GM23338 (cell line): ENCODE measurements at regions not wholly inside any gene's neighbourhood (a gene's known extent, or its start where the extent isn't known, plus 50 kb on each side); places are given as distances from the start of the nearest gene placed in this dataset.
A peak's percentile ranks its signal among the peaks of the same experiment; 100 is the strongest.

ENCODE experiments used
- ATAC-seq: fragments of 200-7000 bp; cut with Tn5 transposase; 3 replicates; pipeline ENCODE4 v1.9.1; 2020
- DNase-seq: peaks from one replicate; pipeline ENCODE4 v3.0.0-alpha.2; 2015; ENCODE audit warnings: low spot score
- H2AFZ ChIP-seq: fragments of 200-600 bp; sonication (generic); 2 replicates; pipeline ENCODE4 v1.8.0; 2016; ENCODE audit warnings: antibody characterized with exemption, mild to moderate bottlenecking, moderate library complexity
- H3F3A ChIP-seq: fragments of 200-600 bp; sonication (generic); replicated peaks from 2 replicates; pipeline ENCODE4 v1.8.0; 2017; ENCODE audit warnings: antibody characterized with exemption, mixed run types, low read depth
- H3K27ac ChIP-seq: fragments of 200-600 bp; sonication (generic); 2 replicates; pipeline ENCODE4 v1.6.1; 2016; ENCODE audit warnings: low read depth
- H3K27me3 ChIP-seq: fragments of 200-600 bp; sonication (generic); 2 replicates; pipeline ENCODE4 v1.8.0; 2016; ENCODE audit warnings: mild to moderate bottlenecking, mixed run types, moderate library complexity; ENCODE audit not compliant: insufficient read depth
- H3K36me3 ChIP-seq: fragments of 200-600 bp; sonication (generic); 2 replicates; pipeline ENCODE4 v1.8.0; 2016; ENCODE audit warnings: mild to moderate bottlenecking; ENCODE audit not compliant: insufficient read depth
- H3K4me1 ChIP-seq: fragments of 200-600 bp; sonication (generic); 2 replicates; pipeline ENCODE4 v1.8.0; 2016; ENCODE audit warnings: mild to moderate bottlenecking, moderate library complexity; ENCODE audit not compliant: insufficient read depth
- H3K4me2 ChIP-seq: fragments of 200-600 bp; sonication (generic); 2 replicates; pipeline ENCODE4 v1.7.1; 2017; ENCODE audit warnings: mixed run types
- H3K4me3 ChIP-seq: fragments of 200-600 bp; sonication (generic); 2 replicates; pipeline ENCODE4 v1.6.1; 2016; ENCODE audit warnings: mixed run types
- H3K79me2 ChIP-seq: fragments of 200-600 bp; sonication (generic); replicated peaks from 2 replicates; pipeline ENCODE4 v1.8.0; 2017; ENCODE audit warnings: mild to moderate bottlenecking; ENCODE audit not compliant: insufficient read depth
- H3K9me2 ChIP-seq: fragments of 200-600 bp; sonication (generic); 2 replicates; pipeline ENCODE4 v1.8.0; 2017; ENCODE audit not compliant: insufficient read depth
- H4K20me1 ChIP-seq: fragments of 200-600 bp; sonication (generic); replicated peaks from 2 replicates; pipeline ENCODE4 v1.8.0; 2017; ENCODE audit warnings: mild to moderate bottlenecking; ENCODE audit not compliant: insufficient read depth
- H3K27ac Mint-ChIP-seq: 2 replicates; pipeline ENCODE4 v1.8.0; 2020; ENCODE audit warnings: inconsistent platforms, mild to moderate bottlenecking, moderate library complexity, mixed read lengths
- H3K27me3 Mint-ChIP-seq: 3 replicates; pipeline ENCODE4 v1.8.0; 2022; ENCODE audit warnings: low read depth, mild to moderate bottlenecking, moderate library complexity, mixed read lengths, inconsistent platforms; ENCODE audit not compliant: insufficient read depth, poor library complexity
- H3K36me3 Mint-ChIP-seq: 3 replicates; pipeline ENCODE4 v1.8.0; 2021; ENCODE audit warnings: low read depth, mild to moderate bottlenecking, inconsistent platforms, moderate library complexity, mixed read lengths
- H3K4me1 Mint-ChIP-seq: 3 replicates; pipeline ENCODE4 v1.8.0; 2020; ENCODE audit warnings: mild to moderate bottlenecking, inconsistent platforms, mixed read lengths
- H3K4me3 Mint-ChIP-seq: 3 replicates; pipeline ENCODE4 v1.8.0; 2021; ENCODE audit warnings: moderate library complexity, mild to moderate bottlenecking, inconsistent platforms, mixed read lengths
- H3K9me3 Mint-ChIP-seq: 3 replicates; pipeline ENCODE4 v1.8.0; 2020; ENCODE audit warnings: moderate library complexity, mild to moderate bottlenecking, inconsistent platforms, mixed read lengths
- CREB1 ChIP-seq: fragments of 250-450 bp; sonication (Bioruptor Pico); IDR thresholded peaks from 2 replicates; pipeline ENCODE4 v1.5.0; 2020; ENCODE audit warnings: low read depth, mild to moderate bottlenecking, moderate library complexity
- CTCF ChIP-seq, 2 experiments: fragments of 200-600 bp in 1 of 2; sonication (generic) in 1 of 2; conservative IDR thresholded peaks; 2 replicates each; pipeline versions ENCODE4 v1.5.1 to v1.6.1; 2016 to 2017; ENCODE audit warnings: antibody characterized with exemption in 2 of 2, low read depth in 2 of 2, mild to moderate bottlenecking in 2 of 2, moderate library complexity in 1 of 2
- JUNB ChIP-seq: IDR thresholded peaks from one replicate; pipeline ENCODE4 v1.6.1; 2016; ENCODE audit warnings: antibody characterized with exemption; ENCODE audit not compliant: unreplicated experiment
- NANOG ChIP-seq: IDR thresholded peaks from 2 replicates; pipeline ENCODE4 v1.6.1; 2016; ENCODE audit warnings: antibody characterized with exemption, borderline replicate concordance
- POLR2AphosphoS5 ChIP-seq: IDR thresholded peaks from 2 replicates; pipeline ENCODE4 v1.6.1; 2016; ENCODE audit warnings: antibody characterized with exemption, low read depth
- ZNF331 ChIP-seq: fragments of 250-450 bp; sonication (Bioruptor Pico); IDR thresholded peaks from 2 replicates; pipeline ENCODE4 v1.5.0; 2020; ENCODE audit warnings: low read depth, mild to moderate bottlenecking, moderate library complexity
- ZNF462 ChIP-seq: fragments of 250-450 bp; sonication (Bioruptor Pico); IDR thresholded peaks from 2 replicates; pipeline ENCODE4 v1.5.0; 2020; ENCODE audit warnings: mild to moderate bottlenecking, moderate library complexity

GRCh38 chr12:105825141-105825540 lies 313.6 kb downstream of the NUAK1 start (continued):
- TF ChIP-seq CTCF (conservative IDR thresholded peaks at IDR 0.05; ENCODE audit: low read depth in 2 of 2), result no peak
- TF ChIP-seq POLR2AphosphoS5, result no peak

GRCh38 chr12:105831372-105831771 lies 307.4 kb downstream of the NUAK1 start:
- Histone ChIP-seq H3K9me2 (0 out of 2 replicates have a peak, but pooled peaks cover 6% of the 10 kb centered on the region), H3K4me1 (no peaks in the 10 kb centered on the region), H3F3A (no peaks in the 10 kb centered on the region), H3K36me3 (no peaks in the 10 kb centered on the region), H3K27me3 (no peaks in the 10 kb centered on the region), H3K27ac (no peak overlapping the region), H2AFZ (no peak overlapping the region), H3K79me2 (no peaks in the 10 kb centered on the region), H4K20me1 (no peaks in the 10 kb centered on the region), H3K4me2 (no peak overlapping the region), H3K4me3 (no peak overlapping the region)
- H3K27ac Mint-ChIP-seq, result no peak overlapping the region
- H3K9me3 Mint-ChIP-seq, result peaks cover 2% of the 10 kb centered on the region; the same call in 1 of the 3 replicates
- TF ChIP-seq CTCF (conservative IDR thresholded peaks at IDR 0.05; ENCODE audit: low read depth in 2 of 2) (peak; percentile 23 to 42; a peak in 3 of 4 replicates), ZNF331 (CRISPR knock-in tag) (no peak)
- H3K4me3 Mint-ChIP-seq, result no peak overlapping the region
- peak; percentile 4 for DNase-seq
- no peaks in the 10 kb centered on the region for H3K27me3 Mint-ChIP-seq
- peak; percentile 72 for ATAC-seq
- H3K4me1 Mint-ChIP-seq, result no peaks in the 10 kb centered on the region
- H3K36me3 Mint-ChIP-seq, result no peaks in the 10 kb centered on the region

GRCh38 chr12:105832021-105832420 lies 306.7 kb downstream of the NUAK1 start:
- no peak overlapping the region for H3K4me3 Mint-ChIP-seq
- Histone ChIP-seq H3K27me3 (no peaks in the 10 kb centered on the region), H3K27ac (no peak overlapping the region), H4K20me1 (no peaks in the 10 kb centered on the region), H3K4me1 (no peaks in the 10 kb centered on the region), H3K4me2 (no peak overlapping the region), H2AFZ (no peak overlapping the region), H3F3A (no peaks in the 10 kb centered on the region), H3K79me2 (no peaks in the 10 kb centered on the region), H3K9me2 (0 out of 2 replicates have a peak, but pooled peaks cover 6% of the 10 kb centered on the region), H3K4me3 (no peak overlapping the region), H3K36me3 (no peaks in the 10 kb centered on the region)
- no peaks in the 10 kb centered on the region for H3K27me3 Mint-ChIP-seq
- H3K9me3 Mint-ChIP-seq, result no peaks in the 10 kb centered on the region
- no peak overlapping the region for H3K27ac Mint-ChIP-seq
- no peak for ATAC-seq
- DNase-seq, result no peak
- H3K4me1 Mint-ChIP-seq, result no peaks in the 10 kb centered on the region
- H3K36me3 Mint-ChIP-seq, result no peaks in the 10 kb centered on the region
- TF ChIP-seq ZNF462 (no peak), POLR2AphosphoS5 (no peak), NANOG (no peak), CTCF (conservative IDR thresholded peaks at IDR 0.05; ENCODE audit: low read depth in 2 of 2) (no peak), CREB1 (CRISPR knock-in tag) (no peak), ZNF331 (CRISPR knock-in tag) (no peak), JUNB (no peak)
